HG03565 (cell line): ENCODE measurements at regions not wholly inside any gene's neighbourhood (a gene's known extent, or its start where the extent isn't known, plus 50 kb on each side); places are given as distances from the start of the nearest gene placed in this dataset.
"Not testable (repeated sequence)": the region's sequence is repeated elsewhere in the genome, so short reads cannot be mapped to it uniquely, and the experiment has no call there.

Experiments
- ATAC-seq: cut with Tn5 transposase; IDR thresholded peaks from one replicate; pipeline ENCODE4 v1.9.1; 2021; ENCODE audit warnings: mild to moderate bottlenecking, moderate library complexity; ENCODE audit not compliant: unreplicated experiment

GRCh38 chr2:78127424-78127823 lies 605.2 kb upstream of the LRRTM4 start:
- no peak for ATAC-seq

- no peak for ATAC-seq
Measured at GRCh38 chr2:78132391-78133370, 610.5 kb upstream of the LRRTM4 start.

- ATAC-seq: no peak
Measured at GRCh38 chr2:78145395-78145996, 623.3 kb upstream of the LRRTM4 start.

GRCh38 chr2:78145997-78146722 lies 624.0 kb upstream of the LRRTM4 start:
- no peak for ATAC-seq

- ATAC-seq: no peak
Measured at GRCh38 chr2:78147466-78147865, 625.3 kb upstream of the LRRTM4 start.

GRCh38 chr2:78154586-78154985 lies 632.4 kb upstream of the LRRTM4 start:
- no peak for ATAC-seq

GRCh38 chr2:78162202-78162601 lies 640.0 kb upstream of the LRRTM4 start:
- no peak for ATAC-seq

GRCh38 chr2:78172157-78172556 lies 650.0 kb upstream of the LRRTM4 start:
- ATAC-seq: not testable (repeated sequence)

GRCh38 chr2:78175645-78176044 lies 653.5 kb upstream of the LRRTM4 start:
- ATAC-seq: no peak

- no peak for ATAC-seq
Measured at GRCh38 chr2:78201064-78201575, 678.9 kb upstream of the LRRTM4 start.

- no peak for ATAC-seq
Measured at GRCh38 chr2:78202366-78202765, 680.2 kb upstream of the LRRTM4 start.

GRCh38 chr2:78202986-78203670 lies 681.0 kb upstream of the LRRTM4 start:
- ATAC-seq: no peak

GRCh38 chr2:78218066-78218465 lies 695.9 kb upstream of the LRRTM4 start:
- ATAC-seq: no peak

- ATAC-seq: no peak
Measured at GRCh38 chr2:78237704-78238103, 715.5 kb upstream of the LRRTM4 start.

GRCh38 chr2:78245394-78246135 lies 723.4 kb upstream of the LRRTM4 start:
- no peak for ATAC-seq

- ATAC-seq: no peak
Measured at GRCh38 chr2:78251708-78252107, 729.5 kb upstream of the LRRTM4 start.

- no peak for ATAC-seq
Measured at GRCh38 chr2:78260861-78261260, 738.7 kb upstream of the LRRTM4 start.

- ATAC-seq: no peak
Measured at GRCh38 chr2:78261454-78261853, 739.3 kb upstream of the LRRTM4 start.

GRCh38 chr2:78262089-78262488 lies 739.9 kb upstream of the LRRTM4 start:
- ATAC-seq: not testable (repeated sequence)
